GM21528 (cell line): ENCODE measurements at regions not wholly inside any gene's neighbourhood (a gene's known extent, or its start where the extent isn't known, plus 50 kb on each side); places are given as distances from the start of the nearest gene placed in this dataset.

Experiments used
- ATAC-seq: cut with Tn5 transposase; IDR thresholded peaks from one replicate; pipeline ENCODE4 v1.9.1; 2021; ENCODE audit warnings: mild to moderate bottlenecking, moderate library complexity; ENCODE audit not compliant: unreplicated experiment, low FRiP score

DNA sequence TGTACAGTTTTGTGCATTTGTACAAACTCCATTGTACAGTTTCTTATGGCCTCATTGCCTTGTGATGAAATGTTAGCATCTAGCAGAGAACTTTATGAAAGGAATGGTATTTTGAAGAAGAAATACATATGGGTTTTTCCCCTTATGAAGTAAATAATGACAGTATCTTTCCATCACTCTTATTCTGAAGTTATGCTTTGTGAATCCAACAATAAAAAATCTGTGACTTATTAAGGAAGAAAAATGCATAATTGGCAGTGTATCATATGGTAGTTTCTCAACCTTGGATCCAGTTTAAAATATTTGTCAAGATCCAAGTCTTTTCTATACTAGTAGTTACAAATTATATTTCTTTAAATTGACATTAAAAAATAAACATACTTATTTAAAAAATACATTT, 859.1 kb upstream of the FLRT2 start:
- no peak for ATAC-seq

DNA sequence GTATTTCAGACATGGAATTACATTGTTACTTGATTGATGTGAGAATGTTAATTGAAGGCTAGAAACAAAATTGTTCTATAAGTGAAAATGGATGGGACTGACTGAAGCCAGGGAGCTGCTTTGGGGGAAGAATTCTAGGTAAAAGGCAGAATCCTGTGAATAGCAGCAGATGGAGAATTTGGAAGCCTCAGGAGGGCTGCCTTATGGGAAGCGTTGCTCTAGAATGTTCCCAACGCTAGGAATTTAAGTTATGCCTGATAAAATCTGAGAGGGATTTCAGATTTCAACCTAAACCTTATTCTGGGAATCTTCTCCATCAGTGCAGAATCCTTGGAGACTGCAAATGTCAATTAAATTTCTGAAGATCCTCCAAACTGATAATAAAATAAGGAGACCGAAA, 858.2 kb upstream of the FLRT2 start:
- ATAC-seq: no peak

DNA sequence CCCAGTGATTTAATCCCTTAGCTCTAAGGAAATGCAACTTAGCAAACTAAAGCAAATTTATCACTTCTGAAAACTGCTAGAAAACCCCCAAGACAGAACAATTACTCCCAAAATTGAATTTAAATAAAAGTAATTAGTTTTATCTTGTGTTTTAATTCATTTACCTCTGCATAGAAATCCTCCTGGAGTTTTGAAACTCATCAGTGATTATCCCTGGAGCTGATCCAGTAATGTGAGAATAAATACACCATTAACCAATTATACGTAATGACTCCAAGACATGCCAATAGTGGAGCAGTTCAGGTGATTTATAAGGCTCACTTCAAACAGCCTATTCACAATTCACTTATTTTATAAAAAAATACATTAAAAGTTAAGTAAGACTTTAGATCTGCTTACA, 855.3 kb upstream of the FLRT2 start:
- ATAC-seq: no peak

DNA sequence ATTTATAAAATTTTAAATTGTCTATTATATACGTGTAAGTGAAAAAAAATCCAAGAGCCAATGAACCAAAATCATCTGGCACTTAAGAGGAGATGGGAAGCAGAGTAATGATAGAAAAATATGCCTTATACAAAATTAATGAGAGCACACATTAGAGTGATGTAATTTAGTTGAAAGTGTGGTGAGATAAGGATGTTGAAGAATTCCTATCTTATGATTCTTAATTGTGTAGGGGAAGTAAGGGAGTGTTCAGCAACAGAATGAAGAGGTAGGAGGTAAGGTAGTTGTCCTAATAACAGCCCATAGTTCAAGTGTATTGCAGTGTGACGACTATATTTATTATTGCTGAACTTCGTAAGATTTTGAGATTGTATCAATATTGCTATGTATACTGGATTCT, 843.4 kb upstream of the FLRT2 start:
- no peak for ATAC-seq

DNA sequence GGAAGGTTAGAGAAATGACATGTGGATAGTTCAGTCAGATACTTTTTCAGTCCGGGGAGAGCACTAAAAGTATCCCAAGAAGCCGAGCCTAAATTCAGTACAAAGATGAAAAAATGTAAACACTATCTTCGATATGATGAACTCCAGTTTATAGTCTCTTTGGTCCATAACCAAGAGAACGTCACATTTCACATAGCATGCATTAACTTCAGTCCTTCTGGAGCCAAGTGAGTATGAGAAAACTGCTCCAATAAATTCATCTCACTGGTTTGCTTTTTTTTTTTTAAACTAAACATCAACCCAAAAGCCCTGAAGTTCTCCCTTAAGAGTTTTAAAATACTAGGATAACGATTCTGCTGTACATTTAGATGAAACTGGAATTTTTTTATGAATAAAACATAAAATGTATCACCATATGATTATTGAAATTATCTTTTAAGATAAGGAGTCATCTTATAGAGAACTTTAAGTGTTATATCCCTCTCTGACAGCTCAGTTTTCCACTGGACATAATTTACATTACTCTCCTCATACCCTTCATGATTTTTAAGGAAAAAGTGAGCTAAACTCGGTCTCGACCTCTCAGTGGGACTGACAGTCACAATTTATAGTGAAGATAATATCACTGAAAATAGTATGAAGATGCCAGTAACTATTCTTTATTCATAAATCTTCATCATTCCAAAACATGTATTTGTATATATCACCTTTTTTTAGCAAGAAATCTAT, 841.5 kb upstream of the FLRT2 start:
- ATAC-seq: no peak

DNA sequence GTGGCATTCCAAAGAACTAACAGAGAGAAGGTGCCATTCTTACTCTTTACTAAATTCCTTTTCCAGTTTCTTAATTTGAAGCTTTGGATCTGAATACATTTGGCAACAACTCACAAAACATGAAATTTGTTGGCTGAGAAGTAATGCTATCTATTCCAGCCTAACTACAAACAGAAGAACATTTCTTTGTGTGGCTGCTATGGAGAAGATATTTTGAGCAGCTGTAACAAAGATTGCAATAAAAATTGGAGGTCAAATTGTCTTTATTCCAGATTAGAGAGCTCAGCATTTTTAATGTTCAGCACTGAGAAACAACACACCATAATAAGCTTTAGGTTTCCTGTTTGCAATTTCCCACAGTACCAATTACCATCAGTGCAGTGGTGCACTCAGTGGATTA, 835.8 kb upstream of the FLRT2 start:
- no peak for ATAC-seq

DNA sequence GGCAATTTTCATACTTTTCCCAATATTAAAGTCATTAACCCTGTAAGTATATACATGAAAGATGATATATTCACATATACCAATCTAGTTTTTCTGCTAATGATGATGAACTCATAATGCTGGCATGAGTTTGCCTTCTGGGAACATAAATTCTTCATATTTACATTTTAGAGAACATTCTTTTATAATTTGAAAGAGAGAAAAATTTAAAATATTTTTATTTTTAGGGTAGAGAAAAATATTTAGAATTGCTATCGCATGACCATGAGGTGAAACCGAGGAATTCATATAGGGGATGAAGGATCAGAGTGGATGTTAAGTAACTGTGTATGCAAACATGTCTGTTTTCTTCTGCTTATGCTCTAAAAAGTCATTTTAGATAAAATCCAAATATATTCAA, 825.3 kb upstream of the FLRT2 start:
- ATAC-seq: no peak

DNA sequence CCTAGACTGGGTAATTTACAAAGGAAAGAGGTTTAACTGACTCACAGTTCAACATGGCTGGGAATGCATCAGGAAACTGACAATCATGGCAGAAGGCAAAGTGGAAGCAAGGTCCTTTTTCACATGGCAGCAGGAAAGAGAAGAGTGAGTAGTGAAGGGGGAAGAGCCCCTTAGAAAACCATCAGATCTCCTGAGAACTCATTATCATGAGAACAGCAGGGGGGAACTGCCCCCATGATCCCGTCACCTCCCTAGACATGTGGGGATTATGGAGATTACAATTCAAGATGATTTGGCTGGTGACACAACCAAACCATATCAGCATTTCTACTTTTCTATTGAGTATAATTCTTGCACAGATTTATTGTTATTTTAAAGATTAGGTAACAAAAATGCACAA, 822.1 kb upstream of the FLRT2 start:
- no peak for ATAC-seq

DNA sequence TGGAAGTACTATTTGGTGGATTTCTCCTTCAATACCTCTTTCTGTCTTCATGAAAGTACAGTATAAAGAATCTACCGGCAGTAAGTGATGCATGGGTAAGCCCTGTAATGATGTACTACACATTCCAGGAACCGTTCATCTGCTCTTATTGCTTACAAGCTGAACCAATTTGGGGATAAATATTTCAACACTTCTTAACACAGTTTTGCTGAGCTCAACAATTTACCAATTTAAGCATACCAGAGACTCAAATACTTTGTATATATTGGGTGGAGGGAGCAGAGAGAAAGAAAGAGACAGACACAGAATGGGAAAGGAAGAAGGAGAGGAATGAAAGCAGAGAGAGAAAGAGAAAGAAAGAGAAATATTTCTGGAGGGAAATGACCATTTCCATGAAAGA, 821.1 kb upstream of the FLRT2 start:
- ATAC-seq: no peak

DNA sequence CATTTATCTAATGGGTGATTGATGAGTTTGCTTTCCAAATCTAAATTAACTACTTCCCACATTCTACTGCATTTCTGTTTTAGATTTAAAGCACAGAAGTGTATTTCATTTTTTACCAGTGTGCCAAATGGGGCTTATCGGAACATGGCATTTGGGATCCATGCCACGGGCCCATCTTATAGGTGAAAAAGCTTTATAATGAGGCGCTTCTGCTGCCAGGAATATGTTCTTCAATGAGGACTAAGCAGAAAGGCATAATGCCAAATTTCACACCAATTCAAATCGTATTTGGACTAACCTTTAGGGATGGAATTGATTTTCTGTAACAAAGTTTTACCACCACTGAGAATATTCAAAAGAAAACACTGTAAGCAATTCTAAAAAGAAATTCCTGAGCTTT, 803.5 kb upstream of the FLRT2 start:
- ATAC-seq: no peak

DNA sequence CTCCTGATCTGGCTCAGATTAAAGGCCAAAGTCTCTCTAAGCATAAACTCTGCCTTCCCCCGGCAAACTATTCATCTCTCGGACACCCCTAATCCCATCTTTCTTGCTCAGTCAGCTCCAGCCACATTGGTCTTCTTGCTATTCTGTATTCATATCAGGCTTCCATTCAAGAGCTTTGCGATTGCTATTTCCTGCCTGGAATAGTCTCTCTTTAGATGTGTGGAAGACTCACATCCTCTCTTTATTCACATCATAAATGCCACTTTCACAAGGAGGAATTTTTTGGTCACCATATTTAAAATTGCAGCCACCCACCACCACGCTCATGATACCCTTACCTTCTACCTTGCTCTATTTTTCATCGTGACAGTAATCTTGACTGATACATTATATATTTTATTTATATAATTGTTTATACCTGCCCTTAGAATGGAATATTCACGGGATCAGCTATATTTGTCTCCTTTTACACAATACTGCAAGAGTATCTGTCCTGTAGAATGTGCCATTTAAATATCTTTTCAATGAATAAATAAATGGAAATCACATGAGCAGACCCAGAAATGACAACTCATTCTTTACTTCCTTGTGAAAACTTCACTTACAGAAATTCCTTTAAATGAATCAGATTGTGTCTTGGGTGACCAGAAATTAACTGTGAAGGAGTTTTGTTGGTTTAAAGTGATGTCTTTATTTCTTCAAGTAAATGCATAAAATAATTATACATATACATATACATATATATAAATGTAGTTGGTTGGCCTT, 780.6 kb upstream of the FLRT2 start:
- no peak for ATAC-seq

DNA sequence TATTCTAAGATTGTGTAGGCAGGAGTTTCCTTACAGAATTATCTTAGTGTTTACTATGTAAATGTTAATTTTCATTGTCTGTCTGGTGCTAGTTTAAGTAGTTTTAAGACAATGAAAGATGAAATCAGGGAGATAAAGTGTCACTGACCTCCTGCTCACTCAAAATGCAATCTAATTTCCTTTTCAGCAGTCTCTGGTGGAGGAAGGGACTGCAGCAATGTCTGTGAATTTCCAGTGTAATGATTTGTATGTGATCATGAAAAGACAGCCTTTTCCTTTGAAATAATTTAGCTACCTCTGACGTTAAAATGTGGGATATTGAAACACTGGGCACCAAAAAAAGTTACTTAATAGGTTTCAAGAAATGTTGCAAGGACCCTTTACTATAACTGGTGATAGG, 779.7 kb upstream of the FLRT2 start:
- no peak for ATAC-seq

DNA sequence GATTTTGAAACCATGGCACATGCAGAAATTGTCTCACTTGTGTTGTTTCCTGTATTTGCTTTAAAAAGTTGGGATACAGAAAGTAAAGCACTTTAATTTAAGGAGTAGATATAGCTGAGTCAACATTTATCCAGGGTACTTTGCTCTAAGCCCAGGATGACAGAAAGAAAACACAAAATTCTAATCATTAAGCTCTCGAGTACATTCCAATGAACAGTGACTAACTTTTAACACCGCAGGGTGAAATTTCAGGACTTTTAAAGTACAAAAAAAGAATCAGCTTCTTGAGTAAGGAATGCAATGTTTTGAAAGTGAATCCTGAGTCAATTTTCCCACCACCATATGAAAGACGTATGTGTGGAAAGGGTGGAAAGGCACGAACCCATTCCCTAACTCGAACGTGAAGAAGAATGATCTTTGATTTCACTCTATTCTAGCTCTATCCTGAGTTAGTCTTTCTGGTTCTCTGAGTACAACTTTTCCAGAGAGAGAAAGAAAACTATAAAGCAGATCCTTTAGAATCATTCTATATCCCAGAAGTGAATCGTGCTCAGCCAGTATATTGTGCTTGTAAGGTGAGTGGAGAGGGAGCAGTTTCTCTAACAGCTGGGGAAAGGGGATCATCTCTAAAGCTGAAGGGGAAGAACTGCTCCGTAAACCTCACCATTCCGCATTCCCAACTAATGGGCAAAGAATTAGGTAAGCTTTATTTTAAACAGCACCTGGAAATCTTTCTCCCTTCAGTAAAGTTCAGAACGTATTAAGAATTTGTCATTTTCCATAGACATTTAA, 779.0 kb upstream of the FLRT2 start:
- no peak for ATAC-seq

DNA sequence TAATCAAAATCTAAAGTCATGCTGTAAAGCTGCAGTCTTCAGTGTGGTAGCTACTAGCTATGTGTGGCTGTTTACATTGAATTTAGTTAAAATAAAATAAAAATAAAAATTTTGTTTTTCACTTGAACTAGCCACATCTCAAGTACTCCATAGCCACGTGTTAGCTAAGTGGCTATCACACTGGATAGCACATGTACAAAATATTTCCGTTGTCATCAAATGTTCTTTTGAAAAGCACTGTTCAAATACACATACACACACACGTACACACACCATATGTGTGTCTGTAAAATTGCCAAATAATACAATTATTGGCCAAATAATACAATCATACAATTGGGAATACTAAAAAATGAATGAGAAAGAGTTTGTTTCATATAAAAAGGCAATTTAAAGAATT, 778.2 kb upstream of the FLRT2 start:
- ATAC-seq: no peak

DNA sequence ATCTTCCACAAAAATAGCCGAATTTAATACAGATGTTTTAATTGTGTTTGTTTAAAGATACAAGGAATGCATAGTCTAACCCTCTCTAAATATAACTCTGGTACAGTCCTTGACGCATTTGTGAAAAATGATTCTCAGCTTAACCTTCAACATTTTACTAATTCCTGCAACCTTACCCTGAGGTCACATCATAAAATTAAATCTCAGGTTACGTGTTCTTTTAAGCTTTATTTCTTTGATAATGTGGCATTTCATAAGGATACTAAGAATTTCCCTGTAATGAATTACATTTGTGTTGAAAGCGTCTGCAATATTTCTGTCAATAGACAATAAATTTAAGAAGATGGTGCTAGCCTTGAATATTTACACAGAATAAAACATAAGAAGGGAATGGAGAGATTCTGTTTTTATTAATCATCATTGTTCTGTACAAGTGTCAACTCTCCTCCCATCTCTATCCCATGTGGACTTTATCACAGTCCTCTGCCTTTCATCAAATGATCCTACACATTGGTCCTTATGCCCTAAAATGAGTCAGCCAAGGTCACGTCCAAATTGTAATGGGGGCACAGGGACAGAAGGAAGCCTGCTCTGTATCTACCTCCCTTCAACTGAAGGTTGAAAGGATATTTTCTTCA, 769.3 kb upstream of the FLRT2 start:
- no peak for ATAC-seq

DNA sequence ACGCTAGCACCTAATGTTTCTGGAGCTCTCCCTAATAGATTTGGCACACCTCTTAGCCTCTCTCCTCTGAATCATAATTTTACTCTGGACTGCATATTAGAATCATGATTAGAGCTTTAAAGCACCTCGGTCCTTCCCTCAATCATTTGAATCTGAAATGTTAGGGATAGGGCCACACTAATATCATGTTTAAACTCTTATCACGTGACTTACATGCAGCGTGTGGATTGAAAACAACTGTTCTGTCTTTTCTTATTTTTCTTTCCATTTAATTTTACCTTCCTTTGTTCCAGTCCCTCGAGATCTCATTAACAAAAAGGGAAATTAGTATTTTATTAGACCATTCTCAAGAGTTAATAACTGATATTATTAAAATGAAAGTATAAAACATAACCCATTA, 762.5 kb upstream of the FLRT2 start:
- ATAC-seq: no peak

DNA sequence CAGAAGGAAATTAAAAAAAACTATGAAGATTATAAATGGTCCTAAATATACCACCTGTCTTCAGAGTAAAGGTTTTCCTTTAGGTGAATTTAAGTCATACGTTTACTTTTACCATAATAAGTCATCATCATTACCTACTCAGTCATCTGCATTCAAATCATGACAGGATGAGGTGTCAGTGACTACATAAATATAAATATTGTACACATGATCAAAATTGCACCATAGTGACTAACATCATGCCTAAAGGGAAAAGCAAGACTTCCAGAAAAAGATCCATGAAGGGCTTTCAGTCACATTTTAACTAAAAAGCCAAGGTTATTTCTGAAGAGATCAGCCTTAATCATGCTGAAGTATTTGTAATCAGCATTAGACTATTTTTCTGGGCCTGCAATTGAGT, 759.9 kb upstream of the FLRT2 start:
- ATAC-seq: no peak

DNA sequence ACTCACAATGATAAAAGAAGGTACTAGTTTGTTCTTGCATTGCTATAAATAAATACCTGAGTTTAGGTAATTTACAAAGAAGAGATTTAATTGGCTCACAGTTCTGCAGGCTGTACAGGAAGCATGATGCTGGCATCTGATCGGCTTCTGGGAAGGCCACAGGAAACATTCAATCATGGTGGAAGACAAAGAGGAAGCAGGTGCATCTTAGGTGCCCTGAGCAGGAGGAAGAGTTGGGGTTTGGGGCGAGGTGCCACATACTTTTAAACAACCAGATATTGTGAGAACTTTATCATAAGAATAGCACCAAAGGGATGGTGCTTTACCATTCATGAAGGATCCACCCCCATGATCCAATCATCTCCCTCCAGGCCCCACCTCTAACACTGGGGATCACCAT, 752.6 kb upstream of the FLRT2 start:
- ATAC-seq: no peak

DNA sequence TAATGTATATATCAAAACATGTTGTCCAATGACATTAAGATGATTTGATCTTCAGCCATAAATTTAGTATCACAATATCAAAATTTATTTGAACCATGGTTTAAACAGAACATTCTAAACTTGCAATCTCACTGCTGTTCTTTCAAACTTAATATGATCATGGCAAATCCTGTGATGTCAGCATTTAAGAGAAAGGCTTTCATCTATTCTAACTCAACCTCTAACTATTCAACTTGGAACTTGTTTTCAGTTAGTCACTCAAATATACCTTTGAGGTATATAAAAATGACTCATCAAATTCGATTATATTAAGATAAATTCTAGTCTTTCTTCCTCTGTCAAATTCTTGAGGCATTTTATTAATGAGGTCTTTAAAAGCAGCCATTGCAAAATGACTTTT, 747.0 kb upstream of the FLRT2 start:
- no peak for ATAC-seq

DNA sequence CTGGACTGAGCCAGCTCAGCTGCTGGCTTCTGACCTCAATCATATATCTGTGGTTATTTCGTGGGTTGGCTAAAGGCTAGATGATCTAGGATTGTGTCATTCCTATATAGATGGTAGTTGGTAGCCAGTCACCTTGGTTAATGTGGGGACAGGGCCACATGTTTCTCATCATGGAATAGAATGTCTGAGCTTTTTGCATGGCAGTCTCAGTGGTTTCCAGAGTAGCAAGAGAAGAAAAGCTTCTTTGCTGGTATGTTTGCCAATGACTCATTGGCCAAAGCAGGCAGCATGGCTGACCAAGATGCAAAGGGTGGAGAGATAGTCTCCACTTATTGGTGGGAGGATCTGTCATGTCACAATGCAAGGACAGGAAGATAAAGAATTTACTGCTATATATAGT, 746.4 kb upstream of the FLRT2 start:
- ATAC-seq: no peak

DNA sequence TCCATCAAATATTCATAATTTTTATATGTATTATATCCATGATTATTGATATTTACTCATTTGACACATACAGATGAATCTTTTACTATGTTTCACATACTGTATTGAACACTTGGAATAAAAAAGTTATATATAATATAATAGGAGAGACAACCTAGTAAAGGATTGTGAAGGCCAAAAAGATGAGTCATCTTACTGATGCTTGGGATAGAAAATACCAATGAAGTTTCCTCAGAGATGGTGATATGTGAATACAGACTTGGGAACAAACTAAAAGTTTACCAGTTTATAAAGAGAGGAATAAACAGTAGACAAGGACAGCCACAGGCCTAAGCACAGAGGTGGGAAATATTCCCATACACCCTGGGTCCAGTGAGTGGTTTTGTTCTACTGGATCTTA, 743.9 kb upstream of the FLRT2 start:
- ATAC-seq: no peak
